Fibroblast of lung (primary cell): ENCODE measurements at regions not wholly inside any gene's neighbourhood (a gene's known extent, or its start where the extent isn't known, plus 50 kb on each side); places are given as distances from the start of the nearest gene placed in this dataset.
A peak's percentile ranks its signal among the peaks of the same experiment; 100 is the strongest.

Source experiments
- DNase-seq, 2 donors: peaks; one replicate each; pipeline versions ENCODE4 v3.0.0 to v3.0.0-alpha.2; 2010; ENCODE audit warnings: low read depth in 2 of 2
- H2AFZ ChIP-seq: 2 replicates; pipeline ENCODE4 v1.5.1; 2012; ENCODE audit warnings: low read length, control low read depth, inconsistent platforms
- H3K27ac ChIP-seq: 2 replicates; pipeline ENCODE4 v1.5.1; 2011; ENCODE audit warnings: low read length, control low read depth; ENCODE audit not compliant: insufficient read depth
- H3K27me3 ChIP-seq: 2 replicates; pipeline ENCODE4 v1.5.1; 2011; ENCODE audit warnings: mild to moderate bottlenecking, low read length; ENCODE audit not compliant: control insufficient read depth, insufficient read depth
- H3K36me3 ChIP-seq: 2 replicates; pipeline ENCODE4 v1.5.1; 2011; ENCODE audit warnings: low read length; ENCODE audit not compliant: control insufficient read depth, insufficient read depth
- H3K4me1 ChIP-seq: 2 replicates; pipeline ENCODE4 v1.5.1; 2011; ENCODE audit warnings: low read length; ENCODE audit not compliant: control insufficient read depth, insufficient read depth; ENCODE audit errors: extremely low read depth
- H3K4me2 ChIP-seq: 2 replicates; pipeline ENCODE4 v1.5.1; 2011; ENCODE audit warnings: low read length, control low read depth; ENCODE audit not compliant: insufficient read depth; ENCODE audit errors: extremely low read depth
- H3K4me3 ChIP-seq, 4 experiments: fragments of 200-600 bp in 1 of 4; sonication (generic) in 1 of 4; replicated peaks in 1 of 4; 2 replicates each; pipeline ENCODE4 v1.5.1; 2011 to 2016; ENCODE audit warnings: low read length in 4 of 4, low read depth in 3 of 4, mild to moderate bottlenecking in 3 of 4, control low read depth in 2 of 4, inconsistent platforms in 1 of 4, mixed read lengths in 1 of 4; ENCODE audit not compliant: insufficient read depth in 1 of 4; ENCODE audit errors: control extremely low read depth in 1 of 4
- H3K79me2 ChIP-seq: 2 replicates; pipeline ENCODE4 v1.5.1; 2012; ENCODE audit warnings: mild to moderate bottlenecking, low read length, inconsistent platforms; ENCODE audit not compliant: control insufficient read depth, insufficient read depth
- H3K9ac ChIP-seq: 2 replicates; pipeline ENCODE4 v1.5.1; 2011; ENCODE audit warnings: mild to moderate bottlenecking, low read length, control low read depth; ENCODE audit not compliant: insufficient read depth
- H3K9me3 ChIP-seq: 2 replicates; pipeline ENCODE4 v1.5.1; 2012; ENCODE audit warnings: low read depth, low read length; ENCODE audit not compliant: control insufficient read depth, insufficient read depth
- H4K20me1 ChIP-seq: 2 replicates; pipeline ENCODE4 v1.5.1; 2011; ENCODE audit warnings: low read length; ENCODE audit not compliant: control insufficient read depth, insufficient read depth; ENCODE audit errors: extremely low read depth
- EZH2 ChIP-seq: IDR thresholded peaks from 2 replicates; pipeline ENCODE4 v1.5.1; 2012; ENCODE audit warnings: low read length, control low read depth, mild to moderate bottlenecking; ENCODE audit errors: missing control alignments
- TF ChIP-seq, protein P1 (sequence below), 2 donors: IDR thresholded peaks in 1 of 2; conservative IDR thresholded peaks in 1 of 2; 1 replicate in 1 of 2; 2 replicates in 1 of 2; pipeline ENCODE4 v1.5.1; 2011 to 2012; ENCODE audit warnings: low read length in 2 of 2, control low read depth in 1 of 2, inconsistent platforms in 1 of 2, low read depth in 1 of 2, mild to moderate bottlenecking in 1 of 2

GRCh38 chr1:95382000-95382786 is 148.2 kb downstream of the RWDD3 start:
- Histone ChIP-seq H3K79me2 (no peaks in the 10 kb centered on the region), H4K20me1 (no peaks in the 10 kb centered on the region), H3K27me3 (no peaks in the 10 kb centered on the region), H3K27ac (no peak overlapping the region), H3K9me3 (no peaks in the 10 kb centered on the region), H3K4me2 (no peak overlapping the region), H3K9ac (no peak overlapping the region), H3K4me3 (no peak overlapping the region), H3K4me1 (no peaks in the 10 kb centered on the region), H2AFZ (no peak overlapping the region), H3K36me3 (no peaks in the 10 kb centered on the region)
- DNase-seq = no peak
- TF ChIP-seq, protein P1, sequence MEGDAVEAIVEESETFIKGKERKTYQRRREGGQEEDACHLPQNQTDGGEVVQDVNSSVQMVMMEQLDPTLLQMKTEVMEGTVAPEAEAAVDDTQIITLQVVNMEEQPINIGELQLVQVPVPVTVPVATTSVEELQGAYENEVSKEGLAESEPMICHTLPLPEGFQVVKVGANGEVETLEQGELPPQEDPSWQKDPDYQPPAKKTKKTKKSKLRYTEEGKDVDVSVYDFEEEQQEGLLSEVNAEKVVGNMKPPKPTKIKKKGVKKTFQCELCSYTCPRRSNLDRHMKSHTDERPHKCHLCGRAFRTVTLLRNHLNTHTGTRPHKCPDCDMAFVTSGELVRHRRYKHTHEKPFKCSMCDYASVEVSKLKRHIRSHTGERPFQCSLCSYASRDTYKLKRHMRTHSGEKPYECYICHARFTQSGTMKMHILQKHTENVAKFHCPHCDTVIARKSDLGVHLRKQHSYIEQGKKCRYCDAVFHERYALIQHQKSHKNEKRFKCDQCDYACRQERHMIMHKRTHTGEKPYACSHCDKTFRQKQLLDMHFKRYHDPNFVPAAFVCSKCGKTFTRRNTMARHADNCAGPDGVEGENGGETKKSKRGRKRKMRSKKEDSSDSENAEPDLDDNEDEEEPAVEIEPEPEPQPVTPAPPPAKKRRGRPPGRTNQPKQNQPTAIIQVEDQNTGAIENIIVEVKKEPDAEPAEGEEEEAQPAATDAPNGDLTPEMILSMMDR (conservative IDR thresholded peaks at IDR 0.05 in 1 of 2, IDR thresholded peaks at IDR 0.05 in 1 of 2; ENCODE audit: low read depth in 1 of 2, low read length in 2 of 2) = no peak
- TF ChIP-seq EZH2 = no peak

DNA sequence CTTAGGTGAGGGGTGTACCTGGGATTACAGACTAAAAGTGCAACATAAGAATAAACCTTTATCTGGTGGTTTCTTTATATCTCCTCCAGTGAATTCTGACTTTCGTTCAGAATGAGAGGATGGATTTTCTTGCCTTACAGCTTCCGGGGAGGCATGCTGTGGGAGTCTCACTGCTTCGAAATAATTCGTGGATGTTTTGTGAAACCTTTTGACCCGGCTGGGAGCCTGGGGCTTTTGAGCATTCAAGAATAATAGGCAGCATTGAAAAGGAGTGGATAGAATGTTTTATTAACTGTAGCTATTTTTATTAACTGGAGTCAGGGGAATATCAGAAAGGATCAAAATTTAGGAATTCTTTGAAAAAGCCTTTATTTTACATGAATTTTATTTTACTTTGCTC is 149.1 kb downstream of the RWDD3 start:
- Histone ChIP-seq H3K9ac (no peak overlapping the region), H3K27ac (no peak overlapping the region), H3K9me3 (no peaks in the 10 kb centered on the region), H3K4me3 (no peak overlapping the region), H3K4me2 (no peak overlapping the region), H3K4me1 (no peaks in the 10 kb centered on the region), H3K79me2 (no peaks in the 10 kb centered on the region), H2AFZ (no peak overlapping the region), H3K36me3 (no peaks in the 10 kb centered on the region), H4K20me1 (no peaks in the 10 kb centered on the region), H3K27me3 (no peaks in the 10 kb centered on the region)
- no peak for DNase-seq
- no peak for TF ChIP-seq EZH2
- TF ChIP-seq, protein P1 (conservative IDR thresholded peaks at IDR 0.05 in 1 of 2, IDR thresholded peaks at IDR 0.05 in 1 of 2; ENCODE audit: low read depth in 1 of 2, low read length in 2 of 2) = no peak

DNA sequence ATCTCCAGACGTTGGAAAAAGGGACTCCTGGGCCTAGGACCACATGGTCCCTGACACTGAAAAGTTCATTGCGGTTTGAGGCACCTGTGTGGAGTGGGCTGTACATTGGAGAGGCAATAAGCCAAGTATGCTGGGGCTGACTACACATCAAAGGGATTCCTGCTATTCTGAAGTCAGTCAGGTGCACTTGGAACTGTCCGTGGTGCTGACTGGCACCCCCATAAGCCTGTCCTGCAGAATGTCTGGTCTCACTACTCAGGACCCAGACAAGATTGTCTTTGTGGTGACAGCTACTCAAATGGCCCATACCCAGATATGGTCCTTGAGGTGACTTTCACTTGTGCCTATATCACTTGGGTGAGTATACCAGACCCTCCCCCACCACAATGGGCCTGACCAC is 150.6 kb downstream of the RWDD3 start:
- H4K20me1 ChIP-seq = no peaks in the 10 kb centered on the region
- no peak overlapping the region for H3K4me3 ChIP-seq
- no peak for TF ChIP-seq EZH2
- TF ChIP-seq, protein P1 (conservative IDR thresholded peaks at IDR 0.05 in 1 of 2, IDR thresholded peaks at IDR 0.05 in 1 of 2; ENCODE audit: low read depth in 1 of 2, low read length in 2 of 2) = no peak
- H3K79me2 ChIP-seq = no peaks in the 10 kb centered on the region
- no peak overlapping the region for H2AFZ ChIP-seq
- H3K9me3 ChIP-seq = no peaks in the 10 kb centered on the region
- no peak overlapping the region for H3K9ac ChIP-seq
- no peak overlapping the region for H3K4me2 ChIP-seq
- no peaks in the 10 kb centered on the region for H3K36me3 ChIP-seq
- H3K27me3 ChIP-seq = no peaks in the 10 kb centered on the region
- H3K27ac ChIP-seq = no peak overlapping the region
- peak; percentile 3 for DNase-seq
- no peaks in the 10 kb centered on the region for H3K4me1 ChIP-seq
